ENCODE measurements at regions not wholly inside any gene's neighbourhood (a gene's known extent, or its start where the extent isn't known, plus 50 kb on each side); places are given as distances from the start of the nearest gene placed in this dataset.
"Not testable (repeated sequence)": the region's sequence is repeated elsewhere in the genome, so short reads cannot be mapped to it uniquely, and the experiment has no call there.

DNA sequence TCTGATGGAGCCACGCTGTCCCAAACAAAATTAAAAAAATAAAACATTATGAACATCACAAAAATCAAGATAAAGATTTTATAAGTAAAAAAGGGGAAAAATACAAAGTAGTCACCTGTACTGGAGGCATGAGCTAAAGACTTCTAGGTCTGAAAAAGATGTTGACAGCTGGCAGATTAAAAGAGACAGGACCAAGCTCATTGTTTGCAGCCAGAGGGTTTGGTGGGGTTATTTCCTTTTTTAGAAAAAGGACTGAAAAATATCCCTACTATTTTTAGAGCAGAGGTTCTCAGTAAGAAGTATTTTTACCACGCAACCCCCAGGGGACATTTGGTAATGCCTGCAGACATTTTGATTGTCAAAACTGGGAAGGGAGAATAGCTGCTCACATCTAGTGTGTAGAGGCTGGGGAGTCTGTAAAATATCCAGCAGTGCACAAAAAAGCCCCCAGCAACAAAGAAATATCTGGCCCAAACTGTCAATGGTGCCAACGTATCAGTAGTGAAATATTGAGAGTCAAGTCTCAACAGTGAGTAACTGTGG is 353.4 kb downstream of the TLE1 start:
- no peak for DNase-seq

DNA sequence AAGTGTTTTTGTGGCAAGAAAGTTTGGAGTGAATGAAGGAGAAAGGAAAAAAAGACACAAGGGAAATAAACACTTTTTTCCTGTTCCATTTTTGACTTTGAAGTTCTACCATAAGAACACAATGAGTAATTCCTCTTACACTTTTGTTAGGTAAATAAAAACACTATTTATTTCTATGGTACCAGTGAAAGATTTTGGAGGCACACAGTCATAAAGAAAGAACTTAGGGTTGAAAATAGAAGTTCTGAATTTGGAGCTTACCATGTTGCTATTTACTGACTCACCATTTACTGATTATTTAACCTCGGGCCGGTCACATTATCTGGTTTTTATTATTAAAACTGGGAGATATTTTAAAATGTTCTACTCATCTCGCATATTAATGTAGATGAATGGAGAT is 367.8 kb downstream of the TLE1 start:
- no peak for DNase-seq

DNA sequence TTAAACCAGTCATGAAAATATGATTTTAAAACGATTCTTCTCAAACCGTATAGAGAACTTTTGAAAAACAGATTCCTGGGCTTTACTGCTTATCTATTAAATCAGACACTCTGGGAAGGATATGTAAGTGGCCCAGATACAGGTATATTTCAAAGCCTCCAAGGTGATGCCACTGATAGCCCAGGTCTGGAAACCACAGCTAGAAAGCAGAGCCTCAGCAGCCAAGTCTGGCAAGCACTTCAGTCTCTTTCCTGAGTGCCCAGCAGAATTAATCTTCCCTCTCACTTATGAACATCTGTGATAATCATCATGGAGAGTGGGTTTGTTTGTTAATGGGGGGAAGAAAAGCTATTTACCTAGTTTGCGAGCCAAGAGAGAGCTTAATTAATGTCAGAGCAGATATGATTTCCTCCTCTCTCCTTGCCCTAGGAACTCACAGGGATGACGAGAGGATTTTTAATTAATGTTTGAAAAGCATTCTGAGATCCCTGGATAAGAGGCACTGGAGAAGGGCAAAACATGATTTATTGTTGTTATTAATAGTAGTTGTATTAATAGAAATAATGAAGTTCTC is 368.4 kb downstream of the TLE1 start:
- no peak for DNase-seq

DNA sequence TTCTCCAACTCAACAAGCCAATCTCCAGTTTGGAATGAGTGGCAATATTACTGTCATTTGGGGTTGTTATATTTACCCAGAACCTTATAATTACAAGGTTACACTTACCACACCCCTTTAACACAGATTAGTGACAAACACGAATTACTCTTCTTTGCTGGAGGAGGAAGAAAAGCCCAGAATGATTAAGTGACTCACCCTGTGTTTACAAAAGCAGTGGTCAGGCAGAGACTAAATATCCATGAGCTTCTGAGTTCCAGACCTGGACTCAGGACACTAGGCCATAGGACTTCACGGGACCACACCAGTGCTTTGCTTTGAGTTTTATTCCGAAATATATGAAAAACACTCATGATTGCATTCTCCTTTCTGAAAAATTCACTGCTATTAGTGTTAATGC is 370.8 kb downstream of the TLE1 start:
- no peak for DNase-seq

DNA sequence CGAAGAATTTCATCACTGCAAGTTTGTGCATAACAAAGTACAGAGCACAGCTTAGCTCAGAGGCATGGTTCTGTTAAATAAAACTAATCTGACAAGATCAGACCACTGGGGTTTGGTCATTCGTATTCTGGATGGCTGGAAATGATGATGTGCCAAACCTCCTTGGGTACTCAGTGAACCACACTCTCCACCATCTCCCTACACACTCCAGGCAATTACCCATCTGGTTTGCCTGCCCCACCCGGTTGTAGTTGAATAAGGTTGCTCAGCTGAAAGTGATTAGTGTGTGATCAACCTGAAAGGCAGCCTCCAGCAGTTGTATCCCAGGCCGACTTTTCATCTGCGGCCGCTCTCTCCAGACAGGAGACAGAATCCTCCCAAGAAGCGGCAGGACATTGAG is 371.4 kb downstream of the TLE1 start:
- no peak for DNase-seq

DNA sequence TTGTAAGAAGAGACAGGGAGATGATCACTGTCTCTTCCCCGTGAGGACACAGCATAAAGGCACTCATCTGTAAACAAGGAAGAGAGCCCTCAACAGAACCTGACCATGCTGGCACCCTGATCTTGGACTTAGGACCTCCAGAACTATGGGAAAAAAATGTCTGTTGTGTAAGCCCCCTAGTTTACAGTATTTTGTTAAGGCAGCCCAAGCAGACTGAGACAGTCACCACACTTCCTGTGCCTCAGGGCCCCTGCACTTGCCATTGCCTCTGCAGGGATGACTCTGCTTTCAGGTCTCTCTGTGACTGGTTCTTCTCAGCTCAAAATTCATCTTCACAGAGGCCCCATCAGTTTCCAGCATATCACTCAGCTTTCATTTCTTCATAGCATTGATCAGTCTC is 372.1 kb downstream of the TLE1 start:
- DNase-seq = no peak

DNA sequence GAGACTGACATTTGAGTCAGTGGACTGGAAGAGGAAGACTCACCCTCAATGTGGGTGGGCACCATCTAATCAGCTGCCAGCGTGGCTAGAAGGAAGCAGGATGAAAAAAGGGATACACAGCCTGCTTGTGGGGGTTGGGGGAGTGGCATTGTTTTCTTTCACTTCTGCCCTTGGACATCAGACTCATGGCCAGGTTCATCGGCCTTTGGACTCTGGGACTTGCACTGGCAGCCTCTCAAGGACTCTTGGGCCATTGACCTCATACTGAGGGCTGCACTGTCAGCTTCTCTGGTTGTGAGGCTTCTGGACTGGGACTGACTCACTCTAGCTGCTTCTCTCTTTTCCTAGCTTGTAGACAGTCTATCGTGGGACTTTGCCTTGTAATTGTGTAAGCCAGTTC is 374.9 kb downstream of the TLE1 start:
- no peak for DNase-seq

DNA sequence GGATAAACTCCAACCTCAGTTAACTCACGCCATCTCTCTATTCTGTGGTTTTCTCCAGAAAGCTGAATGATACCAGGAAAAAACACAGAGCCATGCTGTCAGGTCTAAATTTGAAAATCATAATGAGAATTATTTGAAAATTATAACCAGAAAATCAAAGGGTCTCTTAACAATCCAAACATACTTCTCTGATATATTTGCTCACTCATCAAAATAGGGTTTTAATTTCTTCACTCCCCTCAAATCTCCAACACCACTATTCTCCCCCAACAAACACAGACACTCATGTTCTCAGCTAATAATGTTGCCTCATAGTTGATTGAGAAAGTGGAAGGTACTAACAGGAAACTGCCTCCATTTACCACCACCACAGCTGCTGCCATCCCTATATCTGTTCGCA is 375.5 kb downstream of the TLE1 start:
- DNase-seq = no peak

DNA sequence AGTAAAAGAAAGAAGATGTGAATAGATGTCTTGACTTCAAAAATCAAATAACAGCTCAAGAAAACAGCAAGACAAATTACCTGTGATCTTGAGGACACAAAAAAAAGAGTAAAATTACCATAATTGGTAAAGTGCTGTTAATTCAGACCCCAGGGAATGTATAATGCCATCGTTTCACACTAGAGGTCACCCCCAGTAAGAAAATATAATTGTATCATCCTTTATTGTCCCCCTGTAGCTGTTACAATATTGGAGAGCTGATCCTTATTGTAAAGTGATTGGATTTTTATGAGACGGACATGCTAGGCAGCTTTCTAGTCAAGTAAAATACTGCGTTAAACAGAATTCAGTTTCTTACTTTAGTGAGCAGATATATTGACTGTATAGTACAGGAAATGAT is 377.0 kb downstream of the TLE1 start:
- DNase-seq = no peak

DNA sequence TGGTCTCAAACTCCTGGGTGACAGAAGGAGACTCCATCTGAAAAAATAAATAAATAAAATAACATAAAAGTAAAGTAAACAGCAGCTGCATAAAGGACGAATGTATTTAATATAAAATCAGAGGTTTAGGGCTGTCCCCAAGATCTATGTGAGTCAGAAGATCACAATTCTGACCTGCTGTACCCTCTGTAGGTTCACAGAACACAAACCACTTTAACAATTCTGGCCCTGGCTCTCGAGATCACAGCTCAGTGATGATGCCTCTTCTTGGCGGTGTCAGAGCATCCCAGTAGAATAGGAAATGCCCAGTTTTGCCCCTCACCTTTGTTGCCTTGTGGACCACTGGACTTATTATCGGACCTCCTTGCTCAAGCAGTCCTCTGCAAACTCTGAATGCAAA is 380.9 kb downstream of the TLE1 start:
- no peak for DNase-seq

DNA sequence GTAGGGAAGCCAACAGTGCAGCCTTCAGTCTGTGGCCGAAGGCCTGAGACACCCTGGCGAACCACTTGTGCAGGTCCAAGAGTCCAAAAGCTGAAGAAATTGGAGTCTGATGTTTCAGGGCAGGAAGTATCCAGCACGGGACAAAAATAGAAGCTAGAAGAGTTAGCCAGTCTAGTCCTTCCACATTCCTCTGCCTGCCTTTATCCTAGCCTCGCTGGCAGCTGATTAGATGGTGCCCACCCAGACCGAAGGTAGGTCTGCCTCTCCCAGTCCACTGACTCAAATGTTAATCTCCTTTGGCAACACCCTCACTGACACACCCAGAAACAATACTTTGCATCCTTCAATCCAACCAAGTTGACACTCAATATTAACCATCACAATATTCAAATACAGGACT is 381.6 kb downstream of the TLE1 start:
- DNase-seq = not testable (repeated sequence)

DNA sequence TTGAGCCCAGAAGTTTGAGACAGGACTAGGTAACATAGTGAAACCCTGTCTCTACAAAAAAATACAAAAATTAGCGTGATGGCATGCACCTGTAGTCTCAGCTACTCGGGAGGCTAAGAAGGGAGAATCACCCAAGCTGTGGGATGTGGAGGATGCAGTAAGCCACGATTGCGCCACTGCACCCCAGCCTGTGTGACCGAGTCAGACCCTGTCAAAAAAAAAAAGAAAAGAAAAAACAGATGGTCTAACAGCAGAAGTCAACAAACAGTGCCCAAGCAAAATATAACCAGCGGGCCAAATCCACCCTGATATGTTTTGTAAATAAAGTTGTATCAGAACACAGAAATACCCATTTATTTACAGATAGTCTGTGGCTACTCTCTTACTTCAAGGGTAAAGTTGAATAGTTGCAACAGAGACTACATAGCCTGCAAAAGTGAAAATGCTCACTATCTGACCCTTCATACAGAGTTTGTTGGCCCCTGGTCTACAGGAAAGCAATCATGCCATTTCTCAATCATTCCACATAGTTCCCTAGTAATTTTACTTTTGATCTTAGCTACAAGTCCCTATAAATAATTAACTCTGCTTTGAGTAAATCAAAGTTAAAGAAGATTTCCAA is 383.7 kb downstream of the TLE1 start:
- DNase-seq = no peak

DNA sequence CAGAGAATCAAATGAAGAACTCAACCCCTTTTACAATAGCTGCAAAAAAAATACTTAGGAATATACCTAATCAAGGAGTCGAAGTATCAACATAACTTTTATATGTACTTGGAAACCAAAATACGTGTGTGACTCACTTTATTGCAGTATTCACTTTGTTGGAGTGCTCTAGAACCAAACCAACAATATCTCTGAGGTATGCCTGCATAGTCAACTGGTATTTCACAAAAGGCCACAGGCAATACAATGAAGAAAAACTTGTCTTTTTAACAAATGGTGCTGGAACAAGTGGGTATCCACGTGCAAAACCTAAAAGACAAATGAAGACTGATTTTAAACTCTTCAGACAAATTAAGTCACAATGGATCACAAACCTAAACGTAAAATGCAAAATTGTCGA is 385.7 kb downstream of the TLE1 start:
- no peak for DNase-seq

DNA sequence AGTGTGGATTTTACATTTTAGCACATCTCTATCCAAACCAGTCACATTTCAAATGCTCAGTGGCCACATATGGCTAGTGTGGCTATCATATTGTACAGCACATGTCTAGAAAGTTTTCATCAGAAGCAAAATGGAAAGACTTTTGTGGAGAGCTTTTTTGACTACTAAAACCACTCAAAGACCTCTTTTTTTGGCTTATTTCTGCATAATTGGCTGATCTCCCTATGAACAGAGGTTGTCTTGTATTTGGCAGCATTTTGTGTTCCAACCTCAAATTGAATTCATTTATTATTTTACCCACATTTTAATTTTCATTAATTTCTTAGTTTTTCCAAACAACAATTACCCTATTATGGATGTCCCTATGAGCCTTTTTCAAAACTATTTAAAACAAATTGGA is 395.7 kb downstream of the TLE1 start:
- DNase-seq = no peak

DNA sequence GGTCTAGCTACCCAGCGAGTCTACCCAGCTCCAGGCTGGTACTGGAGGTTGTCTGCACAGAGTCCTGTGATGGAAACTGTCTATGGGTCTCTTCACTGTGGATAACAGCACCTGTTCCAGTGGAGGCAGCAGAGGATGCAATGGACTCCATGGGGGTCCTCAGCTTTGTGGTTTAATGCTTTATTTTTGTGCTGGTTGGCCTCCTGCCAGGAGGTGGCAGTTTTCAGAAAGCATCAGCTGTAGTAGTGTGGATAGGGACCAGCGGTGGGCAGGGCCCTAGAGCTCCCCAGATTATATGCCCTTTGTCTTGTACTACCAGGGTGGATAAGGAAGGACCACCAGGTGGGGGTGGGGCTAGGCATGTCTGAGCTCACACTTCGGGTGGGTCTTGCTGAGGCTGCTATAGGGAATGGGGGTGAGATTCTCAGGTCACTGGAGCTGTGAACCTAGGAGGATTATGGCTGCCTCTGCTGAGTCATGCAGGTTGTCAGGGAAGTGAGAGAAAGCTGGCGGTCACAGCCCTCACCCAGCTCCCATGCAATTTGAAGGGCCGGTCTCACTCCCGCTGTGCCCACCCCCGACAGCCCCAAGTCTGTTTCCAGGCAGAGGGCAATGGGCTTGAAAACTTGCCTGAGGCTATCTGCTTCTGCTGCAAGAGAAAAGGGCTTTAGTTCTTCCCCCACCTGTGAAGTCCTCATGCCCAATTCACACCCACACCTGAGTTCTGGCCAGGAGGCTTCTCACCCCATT is 397.1 kb downstream of the TLE1 start:
- DNase-seq = no peak

DNA sequence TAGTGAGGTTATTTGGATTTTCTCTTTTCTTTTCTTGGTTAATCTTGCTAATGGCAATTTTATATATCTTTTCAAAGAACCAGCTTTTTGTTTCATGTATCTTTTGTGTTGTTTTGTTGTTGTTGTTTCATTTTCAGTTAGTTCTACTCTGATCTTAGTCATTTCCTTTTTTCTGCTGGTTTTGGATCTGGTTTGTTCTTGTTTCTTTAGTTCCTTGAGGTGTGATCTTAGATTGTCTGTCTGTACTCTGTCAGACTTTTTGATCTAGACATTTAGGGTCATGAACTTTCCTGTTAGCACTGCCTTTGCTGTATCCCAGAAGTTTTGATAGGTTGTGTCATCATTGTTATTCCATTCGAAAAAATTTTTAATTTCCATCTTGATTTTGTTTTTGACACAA is 399.7 kb downstream of the TLE1 start:
- DNase-seq = no peak

DNA sequence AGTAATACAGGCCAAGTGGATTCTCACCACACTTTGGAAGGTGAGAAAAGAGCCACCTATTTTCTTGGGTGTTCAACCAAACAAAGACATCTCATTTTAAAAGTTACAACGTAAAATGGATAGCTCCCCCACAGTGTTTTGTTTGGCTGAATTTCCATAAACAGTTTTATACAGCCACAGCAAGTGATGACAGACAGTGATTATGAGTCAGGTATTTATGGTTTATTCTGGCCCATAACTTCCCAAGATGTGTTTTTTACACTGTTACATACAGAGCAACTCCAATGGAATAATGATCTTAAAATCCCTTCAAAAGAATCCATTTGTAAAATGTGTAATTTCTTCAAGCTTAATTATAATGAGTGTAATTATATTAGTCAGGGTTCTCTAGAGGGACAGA is 421.3 kb downstream of the TLE1 start:
- DNase-seq = no peak

DNA sequence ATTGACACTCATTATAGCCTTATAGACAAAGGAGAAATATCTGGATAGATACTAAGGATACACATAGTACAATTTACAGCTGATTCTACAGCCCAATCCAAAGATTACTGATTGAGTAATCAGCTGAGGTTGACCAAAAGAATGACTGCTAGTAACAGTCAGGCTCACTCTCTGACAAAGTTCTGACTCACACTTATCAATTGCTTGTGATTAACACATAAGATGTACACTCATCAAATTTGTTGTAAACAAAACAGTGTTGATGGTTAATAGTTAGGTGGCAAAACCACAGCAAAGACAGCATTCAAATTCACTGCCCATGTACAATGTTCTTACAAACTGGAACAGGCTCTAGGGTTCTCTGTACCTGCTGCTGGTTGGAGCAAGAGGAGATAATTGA is 422.7 kb downstream of the TLE1 start:
- DNase-seq = no peak

DNA sequence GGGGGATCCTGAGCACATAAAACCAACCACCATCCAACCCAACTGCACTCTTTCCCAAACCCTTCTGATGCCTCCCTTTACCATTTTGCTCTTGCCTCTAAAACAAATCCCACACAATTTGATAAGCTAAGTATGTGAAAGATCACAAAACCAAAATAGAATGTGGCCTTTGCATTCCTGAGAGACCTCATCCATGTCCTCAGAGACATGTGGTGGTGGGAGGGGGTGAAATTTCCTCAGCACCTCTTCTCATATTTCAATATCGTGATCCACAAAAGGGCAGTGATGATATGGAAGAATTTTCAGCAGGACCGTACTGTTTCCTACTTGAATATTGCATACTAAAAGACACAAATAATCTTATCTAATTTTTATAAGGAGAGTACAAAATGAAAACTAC is 423.3 kb downstream of the TLE1 start:
- no peak for DNase-seq

DNA sequence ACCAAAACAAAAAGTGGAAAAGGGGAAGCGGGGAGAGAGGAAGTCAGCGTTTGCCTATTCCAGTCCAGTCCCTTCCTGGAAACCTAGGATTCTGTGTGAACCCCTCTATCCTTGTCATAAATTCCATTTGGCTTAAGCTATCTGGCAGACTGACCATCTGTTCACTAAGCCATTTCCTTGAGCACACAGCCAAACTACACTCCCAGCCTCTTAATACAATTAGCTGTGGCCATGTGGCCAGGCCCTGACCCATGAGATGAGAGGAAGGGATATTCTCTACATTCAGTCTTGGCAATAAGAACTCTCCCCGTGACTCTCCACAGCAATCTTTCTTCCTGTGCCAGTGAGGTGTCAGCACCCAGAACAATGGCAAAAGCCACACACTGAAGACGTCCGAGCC is 424.8 kb downstream of the TLE1 start:
- no peak for DNase-seq

DNA sequence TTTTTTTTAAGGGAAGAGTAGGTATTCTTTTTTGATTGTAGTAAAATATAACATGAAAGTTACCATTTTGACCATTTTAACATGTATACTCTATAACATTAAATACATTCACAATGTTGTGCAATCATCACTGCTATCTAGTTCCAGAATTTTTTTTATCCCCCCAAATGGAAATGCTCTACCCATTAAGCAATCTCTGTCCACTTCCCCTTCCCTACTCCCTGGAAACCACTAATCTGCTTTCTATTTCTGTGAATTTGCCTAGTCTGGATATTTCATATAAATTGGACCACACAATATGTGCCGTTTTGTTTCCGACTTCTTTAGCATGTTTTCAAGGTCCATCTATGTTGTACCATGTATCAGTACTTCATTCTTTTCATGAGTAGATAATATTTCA is 429.5 kb downstream of the TLE1 start:
- DNase-seq = no peak

DNA sequence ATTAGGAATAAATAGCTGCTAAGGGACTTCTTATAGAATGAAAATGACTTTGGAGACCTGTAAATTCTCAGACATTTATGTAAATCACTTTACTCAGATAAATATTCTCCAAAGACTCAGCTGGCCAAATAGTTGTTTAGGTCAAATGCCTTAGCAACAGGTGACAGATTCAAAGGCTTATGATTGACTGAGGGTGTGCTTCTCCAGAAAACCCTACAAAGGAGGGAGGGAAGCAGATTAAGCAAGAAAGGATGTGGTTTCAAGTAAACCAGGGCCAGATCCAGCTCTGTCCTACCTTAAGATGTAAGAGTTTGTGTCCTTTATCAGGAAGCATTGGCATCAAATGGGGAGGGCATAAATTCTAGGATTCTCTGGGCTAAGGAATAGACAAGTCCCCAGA is 433.0 kb downstream of the TLE1 start:
- no peak for DNase-seq

DNA sequence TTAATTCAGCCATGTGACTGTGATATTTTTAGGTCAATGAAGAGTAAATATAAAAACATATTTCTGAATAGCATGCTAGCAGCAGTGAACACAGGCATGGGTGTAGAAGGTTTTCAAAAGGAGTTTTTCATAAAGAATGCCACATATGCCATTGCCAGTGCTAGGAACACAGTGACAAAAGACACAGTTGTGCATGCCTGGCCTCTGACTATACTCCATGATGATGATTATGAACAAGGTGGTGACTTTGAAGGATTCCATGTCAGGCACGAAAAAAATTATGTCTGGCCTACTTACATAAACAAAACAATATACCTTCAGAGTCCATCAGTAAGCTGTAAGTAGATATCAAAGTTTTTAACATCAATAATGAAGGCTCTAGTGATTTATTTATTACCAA is 438.7 kb downstream of the TLE1 start:
- no peak for DNase-seq

DNA sequence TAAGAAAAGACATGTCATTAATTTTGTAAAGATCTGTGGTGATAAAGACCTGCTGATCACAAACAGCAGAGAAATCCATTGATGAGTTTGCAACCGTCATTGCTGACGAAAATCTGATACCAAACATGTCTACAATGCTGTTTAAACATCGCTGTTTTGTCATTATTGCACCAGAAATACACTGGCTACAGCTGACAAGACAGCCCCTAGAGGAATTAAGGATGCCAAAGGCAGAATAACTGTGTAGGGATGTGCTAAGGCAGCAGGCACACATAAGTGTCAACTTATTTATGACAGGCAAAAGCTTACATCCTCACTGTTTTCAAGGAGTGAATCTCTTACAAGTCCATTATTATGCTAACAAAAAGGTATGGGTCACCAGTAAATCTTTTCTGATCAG is 439.3 kb downstream of the TLE1 start:
- DNase-seq = no peak

Measured in hematopoietic multipotent progenitor cell treated with erythropoietin and hydrocortisone succinate and interleukin-3 and kit ligand, for 6 days (in vitro differentiated cells).